ENCODE measurements at regions not wholly inside any gene's neighbourhood (a gene's known extent, or its start where the extent isn't known, plus 50 kb on each side); places are given as distances from the start of the nearest gene placed in this dataset.

GRCh38 chr5:164175083-164175482 lies 669.7 kb downstream of the MAT2B start:
- H3K4me1 ChIP-seq (ENCODE audit: control insufficient read depth, insufficient read depth, low read length, poor library complexity, severe bottlenecking): no peaks in the 10 kb centered on the region
- no peaks in the 10 kb centered on the region for H3K9me3 ChIP-seq (ENCODE audit: control insufficient read depth, low read length)
- H3K27ac ChIP-seq (ENCODE audit: insufficient read depth, low read length, poor library complexity, severe bottlenecking): no peak overlapping the region
- DNase-seq: no peak
- H3K4me3 ChIP-seq (ENCODE audit: insufficient read depth, low read depth, low read length, poor library complexity, severe bottlenecking): no peak overlapping the region
- no peaks in the 10 kb centered on the region for H3K27me3 ChIP-seq (replicated peaks; ENCODE audit: control insufficient read depth, insufficient read depth, low read length, poor library complexity, severe bottlenecking)
- no peaks in the 10 kb centered on the region for H3K36me3 ChIP-seq (ENCODE audit: control insufficient read depth, insufficient read depth, low read length)

GRCh38 chr5:164179406-164179805 lies 674.0 kb downstream of the MAT2B start:
- H3K4me3 ChIP-seq (ENCODE audit: insufficient read depth, low read depth, low read length, poor library complexity, severe bottlenecking): no peak overlapping the region
- no peaks in the 10 kb centered on the region for H3K9me3 ChIP-seq (ENCODE audit: control insufficient read depth, low read length)
- no peaks in the 10 kb centered on the region for H3K27me3 ChIP-seq (replicated peaks; ENCODE audit: control insufficient read depth, insufficient read depth, low read length, poor library complexity, severe bottlenecking)
- DNase-seq: no peak
- H3K36me3 ChIP-seq (ENCODE audit: control insufficient read depth, insufficient read depth, low read length): no peaks in the 10 kb centered on the region
- H3K4me1 ChIP-seq (ENCODE audit: control insufficient read depth, insufficient read depth, low read length, poor library complexity, severe bottlenecking): no peaks in the 10 kb centered on the region
- H3K27ac ChIP-seq (ENCODE audit: insufficient read depth, low read length, poor library complexity, severe bottlenecking): no peak overlapping the region

GRCh38 chr5:164181604-164182003 lies 676.2 kb downstream of the MAT2B start:
- no peak overlapping the region for H3K27ac ChIP-seq (ENCODE audit: insufficient read depth, low read length, poor library complexity, severe bottlenecking)
- no peaks in the 10 kb centered on the region for H3K4me1 ChIP-seq (ENCODE audit: control insufficient read depth, insufficient read depth, low read length, poor library complexity, severe bottlenecking)
- H3K9me3 ChIP-seq (ENCODE audit: control insufficient read depth, low read length): no peaks in the 10 kb centered on the region
- H3K36me3 ChIP-seq (ENCODE audit: control insufficient read depth, insufficient read depth, low read length): no peaks in the 10 kb centered on the region
- no peak for DNase-seq
- H3K4me3 ChIP-seq (ENCODE audit: insufficient read depth, low read depth, low read length, poor library complexity, severe bottlenecking): no peak overlapping the region
- H3K27me3 ChIP-seq (replicated peaks; ENCODE audit: control insufficient read depth, insufficient read depth, low read length, poor library complexity, severe bottlenecking): no peaks in the 10 kb centered on the region

GRCh38 chr5:164184158-164184557 lies 678.7 kb downstream of the MAT2B start:
- Histone ChIP-seq H3K4me3 (ENCODE audit: insufficient read depth, low read depth, low read length, poor library complexity, severe bottlenecking) (no peak overlapping the region), H3K9me3 (ENCODE audit: control insufficient read depth, low read length) (no peaks in the 10 kb centered on the region), H3K27me3 (replicated peaks; ENCODE audit: control insufficient read depth, insufficient read depth, low read length, poor library complexity, severe bottlenecking) (no peaks in the 10 kb centered on the region), H3K27ac (ENCODE audit: insufficient read depth, low read length, poor library complexity, severe bottlenecking) (no peak overlapping the region), H3K4me1 (ENCODE audit: control insufficient read depth, insufficient read depth, low read length, poor library complexity, severe bottlenecking) (no peaks in the 10 kb centered on the region), H3K36me3 (ENCODE audit: control insufficient read depth, insufficient read depth, low read length) (no peaks in the 10 kb centered on the region)
- DNase-seq: no peak

- Histone ChIP-seq H3K4me1 (ENCODE audit: control insufficient read depth, insufficient read depth, low read length, poor library complexity, severe bottlenecking) (no peaks in the 10 kb centered on the region), H3K36me3 (ENCODE audit: control insufficient read depth, insufficient read depth, low read length) (no peaks in the 10 kb centered on the region)
- DNase-seq: no peak
Measured at GRCh38 chr5:164185000-164185399, 679.6 kb downstream of the MAT2B start.

GRCh38 chr5:164186550-164186949 lies 681.1 kb downstream of the MAT2B start:
- Histone ChIP-seq H3K27me3 (replicated peaks; ENCODE audit: control insufficient read depth, insufficient read depth, low read length, poor library complexity, severe bottlenecking) (no peaks in the 10 kb centered on the region), H3K27ac (ENCODE audit: insufficient read depth, low read length, poor library complexity, severe bottlenecking) (no peak overlapping the region), H3K4me1 (ENCODE audit: control insufficient read depth, insufficient read depth, low read length, poor library complexity, severe bottlenecking) (no peaks in the 10 kb centered on the region)

More at GRCh38 chr5:164185000-164185399, 679.6 kb downstream of the MAT2B start:
- no peaks in the 10 kb centered on the region for H3K27me3 ChIP-seq (replicated peaks; ENCODE audit: control insufficient read depth, insufficient read depth, low read length, poor library complexity, severe bottlenecking)
- no peak overlapping the region for H3K4me3 ChIP-seq (ENCODE audit: insufficient read depth, low read depth, low read length, poor library complexity, severe bottlenecking)
- H3K9me3 ChIP-seq (ENCODE audit: control insufficient read depth, low read length): no peaks in the 10 kb centered on the region
- H3K27ac ChIP-seq (ENCODE audit: insufficient read depth, low read length, poor library complexity, severe bottlenecking): no peak overlapping the region

GRCh38 chr5:164187785-164188184 lies 682.4 kb downstream of the MAT2B start:
- H3K9me3 ChIP-seq (ENCODE audit: control insufficient read depth, low read length): no peaks in the 10 kb centered on the region
- no peak overlapping the region for H3K27ac ChIP-seq (ENCODE audit: insufficient read depth, low read length, poor library complexity, severe bottlenecking)
- H3K36me3 ChIP-seq (ENCODE audit: control insufficient read depth, insufficient read depth, low read length): no peaks in the 10 kb centered on the region
- DNase-seq: no peak
- H3K27me3 ChIP-seq (replicated peaks; ENCODE audit: control insufficient read depth, insufficient read depth, low read length, poor library complexity, severe bottlenecking): no peaks in the 10 kb centered on the region
- H3K4me1 ChIP-seq (ENCODE audit: control insufficient read depth, insufficient read depth, low read length, poor library complexity, severe bottlenecking): no peaks in the 10 kb centered on the region
- H3K4me3 ChIP-seq (ENCODE audit: insufficient read depth, low read depth, low read length, poor library complexity, severe bottlenecking): no peak overlapping the region

More at GRCh38 chr5:164186550-164186949, 681.1 kb downstream of the MAT2B start:
- H3K4me3 ChIP-seq (ENCODE audit: insufficient read depth, low read depth, low read length, poor library complexity, severe bottlenecking): no peak overlapping the region
- no peaks in the 10 kb centered on the region for H3K9me3 ChIP-seq (ENCODE audit: control insufficient read depth, low read length)
- H3K36me3 ChIP-seq (ENCODE audit: control insufficient read depth, insufficient read depth, low read length): no peaks in the 10 kb centered on the region
- no peak for DNase-seq

- no peaks in the 10 kb centered on the region for H3K36me3 ChIP-seq (ENCODE audit: control insufficient read depth, insufficient read depth, low read length)
- H3K4me3 ChIP-seq (ENCODE audit: insufficient read depth, low read depth, low read length, poor library complexity, severe bottlenecking): no peak overlapping the region
- H3K27ac ChIP-seq (ENCODE audit: insufficient read depth, low read length, poor library complexity, severe bottlenecking): no peak overlapping the region
- no peak for DNase-seq
- no peaks in the 10 kb centered on the region for H3K27me3 ChIP-seq (replicated peaks; ENCODE audit: control insufficient read depth, insufficient read depth, low read length, poor library complexity, severe bottlenecking)
- H3K4me1 ChIP-seq (ENCODE audit: control insufficient read depth, insufficient read depth, low read length, poor library complexity, severe bottlenecking): no peaks in the 10 kb centered on the region
- no peaks in the 10 kb centered on the region for H3K9me3 ChIP-seq (ENCODE audit: control insufficient read depth, low read length)
Measured at GRCh38 chr5:164188733-164189148, 683.3 kb downstream of the MAT2B start.

GRCh38 chr5:164191240-164191639 lies 685.8 kb downstream of the MAT2B start:
- Histone ChIP-seq H3K4me1 (ENCODE audit: control insufficient read depth, insufficient read depth, low read length, poor library complexity, severe bottlenecking) (no peaks in the 10 kb centered on the region), H3K36me3 (ENCODE audit: control insufficient read depth, insufficient read depth, low read length) (no peaks in the 10 kb centered on the region), H3K4me3 (ENCODE audit: insufficient read depth, low read depth, low read length, poor library complexity, severe bottlenecking) (no peak overlapping the region), H3K27ac (ENCODE audit: insufficient read depth, low read length, poor library complexity, severe bottlenecking) (no peak overlapping the region), H3K9me3 (ENCODE audit: control insufficient read depth, low read length) (no peaks in the 10 kb centered on the region), H3K27me3 (replicated peaks; ENCODE audit: control insufficient read depth, insufficient read depth, low read length, poor library complexity, severe bottlenecking) (no peaks in the 10 kb centered on the region)
- no peak for DNase-seq

GRCh38 chr5:164202338-164202737 lies 696.9 kb downstream of the MAT2B start:
- no peak overlapping the region for H3K4me3 ChIP-seq (ENCODE audit: insufficient read depth, low read depth, low read length, poor library complexity, severe bottlenecking)
- no peaks in the 10 kb centered on the region for H3K4me1 ChIP-seq (ENCODE audit: control insufficient read depth, insufficient read depth, low read length, poor library complexity, severe bottlenecking)
- no peak for DNase-seq
- H3K27ac ChIP-seq (ENCODE audit: insufficient read depth, low read length, poor library complexity, severe bottlenecking): no peak overlapping the region
- no peaks in the 10 kb centered on the region for H3K36me3 ChIP-seq (ENCODE audit: control insufficient read depth, insufficient read depth, low read length)
- no peaks in the 10 kb centered on the region for H3K27me3 ChIP-seq (replicated peaks; ENCODE audit: control insufficient read depth, insufficient read depth, low read length, poor library complexity, severe bottlenecking)
- H3K9me3 ChIP-seq (ENCODE audit: control insufficient read depth, low read length): no peaks in the 10 kb centered on the region

Data from effector memory CD4-positive, alpha-beta T cell (primary cell).